ENCODE measurements at regions not wholly inside any gene's neighbourhood (a gene's known extent, or its start where the extent isn't known, plus 50 kb on each side); places are given as distances from the start of the nearest gene placed in this dataset.
"Not testable (repeated sequence)": the region's sequence is repeated elsewhere in the genome, so short reads cannot be mapped to it uniquely, and the experiment has no call there.

DNA sequence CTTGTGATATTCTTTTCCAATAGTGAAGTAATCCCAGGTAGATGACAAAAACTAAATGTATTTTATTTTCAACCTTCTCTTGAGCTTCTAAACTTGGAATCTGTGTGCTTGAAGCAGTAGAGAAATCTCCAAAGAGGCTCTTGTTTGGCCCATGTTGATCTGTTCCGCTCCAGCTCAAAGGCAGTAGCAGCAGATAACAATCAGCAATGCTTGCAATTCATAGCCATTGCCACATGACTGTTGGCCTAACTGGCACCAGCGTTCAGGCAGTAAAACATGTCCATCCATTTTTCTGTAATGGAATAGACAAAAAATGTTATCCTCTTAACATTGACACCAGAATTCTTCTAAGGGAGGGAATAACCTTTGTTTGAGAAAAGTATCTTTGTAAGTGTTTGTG is 270.7 kb upstream of the MSX2 start:
- DNase-seq = no peak

DNA sequence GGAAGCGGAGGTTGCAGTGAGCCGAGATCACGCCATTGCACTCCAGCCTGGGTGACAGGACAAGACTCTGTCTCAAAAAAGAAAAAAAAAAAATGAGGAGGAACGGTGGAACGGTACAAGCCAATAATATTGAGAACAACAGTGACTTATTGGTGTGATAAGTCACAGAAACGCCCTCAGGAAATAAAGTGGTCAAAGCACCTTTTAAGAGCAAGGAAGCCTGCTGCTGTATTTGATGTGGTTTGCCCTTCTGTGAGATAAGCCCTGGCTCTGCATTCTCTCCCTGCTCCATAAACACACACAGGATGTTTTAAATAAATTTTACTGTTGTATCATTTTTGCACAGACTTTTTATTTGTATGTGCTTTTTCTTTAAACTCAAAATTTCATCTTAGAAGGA is 269.9 kb upstream of the MSX2 start:
- peak; percentile 36 for DNase-seq

DNA sequence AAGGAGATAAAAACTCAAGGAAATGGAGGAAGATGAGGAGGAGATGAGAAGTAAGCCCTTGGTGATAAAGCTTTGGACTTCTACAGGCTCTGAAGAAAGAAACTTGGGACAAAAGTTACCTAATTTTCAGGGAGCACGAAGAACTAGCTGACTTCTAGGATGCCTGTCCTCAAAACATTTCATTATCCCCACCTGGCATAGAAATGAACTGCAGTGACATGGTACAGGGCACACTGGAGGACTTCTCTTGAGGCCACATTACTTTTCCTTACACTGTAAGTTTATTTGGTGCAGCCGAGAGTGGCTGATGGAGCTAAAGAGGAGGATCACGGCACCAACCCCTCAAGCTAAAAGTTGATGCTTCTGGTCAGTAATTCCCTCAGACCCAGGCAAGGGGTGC is 269.5 kb upstream of the MSX2 start:
- DNase-seq = no peak

DNA sequence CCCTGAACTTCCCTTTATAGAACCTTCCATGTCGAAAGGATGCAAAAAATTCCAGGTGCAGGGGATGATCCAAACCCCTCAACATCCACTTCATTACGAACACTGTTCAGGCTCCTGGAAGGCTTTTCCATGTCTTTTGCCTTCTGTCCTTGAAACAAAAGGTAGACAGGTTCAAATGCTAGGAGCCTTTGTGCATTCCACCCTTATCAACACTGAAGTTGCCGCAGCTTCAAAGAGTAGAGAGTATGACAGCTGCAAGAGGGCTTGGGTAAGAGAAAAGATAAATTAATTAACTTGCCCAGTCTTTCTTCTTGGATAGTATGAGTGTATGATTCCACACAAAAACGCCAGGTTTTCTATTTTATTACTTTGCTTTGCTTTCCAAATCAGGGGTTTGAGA is 269.1 kb upstream of the MSX2 start:
- DNase-seq = no peak

DNA sequence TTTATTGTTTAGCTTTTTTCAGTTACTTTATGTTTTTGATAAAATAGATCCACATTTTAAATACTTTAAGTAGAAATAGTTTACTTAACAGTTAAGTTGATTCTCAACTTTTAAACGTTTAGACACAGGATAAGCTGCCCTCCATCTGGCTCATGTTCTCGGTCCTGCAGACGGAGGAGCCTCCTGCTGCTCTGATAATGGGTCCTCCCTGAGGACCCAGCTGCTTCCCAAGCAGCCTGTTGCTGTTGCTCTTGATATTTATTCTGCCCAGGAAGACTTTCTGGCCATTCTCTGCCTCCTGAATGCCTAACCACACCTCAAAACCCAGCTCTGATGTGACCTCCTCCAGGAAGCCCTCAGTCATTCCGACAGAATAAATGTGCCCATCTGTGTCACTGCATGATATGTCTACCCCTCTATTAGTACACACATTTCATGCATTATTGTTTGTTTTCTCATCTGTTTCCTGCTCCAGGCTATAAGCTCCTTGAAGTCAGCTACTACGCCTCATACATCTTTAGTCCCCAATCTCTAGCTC is 267.2 kb upstream of the MSX2 start:
- peak; percentile 94 for DNase-seq

DNA sequence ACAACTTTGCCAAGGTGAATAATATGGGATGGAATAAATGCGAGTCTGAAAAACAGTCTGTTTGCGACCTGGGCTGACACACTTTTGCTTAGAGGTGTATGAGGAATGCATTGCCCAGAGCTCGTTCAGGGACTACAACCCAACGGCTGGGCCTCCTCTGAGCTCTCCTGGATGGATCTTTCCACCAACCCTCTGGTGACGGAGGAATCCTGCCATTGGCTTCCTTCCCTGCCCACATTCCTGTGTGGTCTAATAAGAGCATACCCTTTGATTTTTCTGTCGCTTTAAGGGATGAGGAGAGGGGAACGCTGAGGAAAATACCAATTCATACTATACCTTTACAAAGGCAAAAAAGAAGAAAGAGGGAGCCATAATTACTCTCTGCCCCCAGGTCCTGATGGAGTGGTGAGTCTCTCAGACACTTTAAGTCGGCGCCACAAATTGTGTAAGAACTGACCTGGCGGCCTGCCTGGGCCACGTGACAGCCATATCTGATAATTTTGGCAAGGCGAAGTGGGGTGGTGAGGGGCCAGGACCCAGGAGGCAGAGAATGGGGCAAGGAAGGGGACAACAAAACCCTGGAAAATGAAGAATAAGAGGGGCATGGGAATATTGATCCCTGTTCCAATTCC is 265.2 kb upstream of the MSX2 start:
- no peak for DNase-seq

DNA sequence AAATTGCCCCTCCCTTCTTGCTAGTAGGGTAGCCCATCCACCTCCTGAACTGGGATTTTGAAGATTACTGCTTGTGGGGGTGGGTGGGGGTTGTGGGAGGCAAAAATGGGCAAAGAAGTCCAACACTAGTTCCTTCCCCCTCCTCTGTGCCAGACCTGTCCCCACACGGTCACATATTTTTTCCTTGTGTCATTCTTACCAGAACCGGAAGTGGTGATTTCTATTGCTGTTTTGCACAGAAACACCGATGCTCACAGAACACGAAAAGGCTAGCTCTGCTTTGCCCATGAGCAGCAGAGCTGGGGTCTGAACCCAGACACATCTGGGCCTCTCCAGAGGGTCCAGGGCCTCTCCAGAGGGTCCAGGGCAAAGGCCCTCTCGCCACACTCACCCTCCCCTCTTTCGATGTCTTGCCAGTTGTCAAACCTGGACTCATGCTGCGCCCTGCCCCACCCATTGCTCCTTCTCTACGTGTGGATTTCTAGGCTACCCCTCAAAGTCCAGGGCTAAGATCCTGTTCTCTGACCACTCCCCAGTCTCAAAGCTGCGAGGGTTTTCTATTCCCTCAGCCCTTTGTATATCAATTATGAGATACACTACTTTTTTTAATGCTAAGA is 264.4 kb upstream of the MSX2 start:
- no peak for DNase-seq

DNA sequence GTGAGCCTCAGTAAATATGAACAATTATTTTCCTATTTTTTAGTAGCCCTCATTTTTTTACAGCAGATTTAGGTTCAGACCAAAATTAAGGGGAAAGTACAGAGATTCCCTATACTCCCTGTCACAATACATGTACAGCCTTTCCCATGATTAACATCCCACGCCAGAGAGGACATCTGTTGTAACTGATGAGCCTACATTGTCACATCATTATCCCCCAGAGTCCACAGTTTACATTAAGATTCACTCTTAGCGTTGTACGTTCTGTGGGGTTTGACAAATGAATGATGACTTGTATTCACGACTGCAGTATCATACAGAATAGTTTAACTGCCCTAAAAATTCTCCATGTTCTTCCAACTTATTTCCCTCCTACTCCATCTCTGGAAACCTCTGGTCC is 262.3 kb upstream of the MSX2 start:
- peak; percentile 31 for DNase-seq

DNA sequence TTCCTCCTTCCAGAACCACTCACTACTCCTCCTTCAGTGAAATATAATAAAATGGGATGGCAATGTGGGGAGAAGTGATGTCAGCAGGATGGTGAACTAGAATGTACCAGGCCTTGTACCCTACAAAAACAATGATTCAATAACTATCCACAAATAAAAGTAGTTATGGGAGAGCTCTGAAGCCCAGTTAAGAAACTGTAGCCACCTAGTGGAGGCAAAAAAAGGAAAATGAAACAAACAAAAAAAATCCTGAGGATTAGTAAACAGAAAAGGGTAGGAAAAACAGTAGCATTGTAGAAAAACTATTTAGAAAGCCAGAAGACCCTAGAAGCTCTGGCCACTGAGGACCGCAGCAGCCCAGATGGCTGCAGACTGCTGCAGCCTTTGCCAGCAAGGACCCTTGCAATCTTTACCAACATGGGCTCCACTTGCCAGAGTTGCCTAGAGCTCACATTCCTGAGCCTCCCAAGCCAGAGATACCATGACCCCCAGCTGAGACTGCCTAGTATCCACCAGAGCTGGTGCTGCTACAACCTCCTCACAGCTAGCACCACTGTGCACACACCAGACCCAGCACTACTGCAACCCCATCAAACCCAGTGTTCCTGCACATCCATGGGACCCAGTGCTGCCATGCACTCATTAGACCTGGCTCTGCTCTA is 259.7 kb upstream of the MSX2 start:
- no peak for DNase-seq

DNA sequence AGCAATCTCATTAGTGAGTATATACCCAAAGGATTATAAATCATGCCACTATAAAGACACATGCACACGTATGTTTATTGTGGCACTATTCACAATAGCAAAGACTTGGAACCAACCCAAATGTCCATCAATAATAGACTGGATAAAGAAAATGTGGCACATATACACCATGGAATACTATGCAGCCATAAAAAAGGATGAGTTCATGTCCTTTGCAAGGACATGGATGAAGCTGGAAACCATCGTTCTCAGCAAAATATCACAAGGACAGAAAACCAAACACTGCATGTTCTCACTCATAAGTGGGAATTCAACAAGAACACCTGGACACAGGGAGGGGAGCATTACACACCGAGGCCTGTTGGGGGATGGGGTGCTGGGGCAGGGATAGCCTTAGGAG is 252.9 kb upstream of the MSX2 start:
- not testable (repeated sequence) for DNase-seq

DNA sequence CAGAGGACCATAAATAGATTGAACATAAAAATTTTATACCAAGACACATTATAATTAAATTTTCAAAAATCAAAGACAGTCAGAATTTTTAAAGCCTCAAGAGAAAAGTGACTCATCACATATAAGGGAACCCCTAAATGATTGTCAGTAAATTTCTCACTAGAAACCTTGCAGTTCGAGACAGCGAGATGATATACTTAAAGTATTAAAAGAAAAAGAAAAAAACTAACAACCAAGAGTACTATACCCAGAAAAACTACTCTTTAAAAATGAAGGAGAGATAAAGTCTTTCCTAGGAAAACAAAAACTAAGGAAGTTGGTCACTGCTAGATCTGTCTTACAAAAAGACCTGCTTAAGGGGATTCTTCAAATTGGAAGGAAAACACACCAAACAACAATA is 251.4 kb upstream of the MSX2 start:
- DNase-seq = no peak

DNA sequence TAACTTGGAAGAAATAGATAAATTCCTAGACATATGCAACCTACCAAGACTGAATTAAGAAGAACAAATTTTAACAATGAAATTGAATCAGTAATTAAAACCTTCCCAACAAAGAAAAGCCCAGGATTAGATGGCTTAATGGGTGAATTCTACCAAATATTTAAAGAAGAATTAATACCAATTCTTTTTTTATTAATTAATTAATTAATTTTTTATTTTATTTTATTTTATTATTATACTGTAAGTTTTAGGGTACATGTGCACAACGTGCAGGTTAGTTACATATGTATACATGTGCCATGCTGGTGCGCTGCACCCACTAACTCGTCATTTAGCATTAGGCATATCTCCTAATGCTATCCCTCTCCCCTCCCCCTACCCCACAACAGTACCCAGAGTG is 248.4 kb upstream of the MSX2 start:
- not testable (repeated sequence) for DNase-seq

DNA sequence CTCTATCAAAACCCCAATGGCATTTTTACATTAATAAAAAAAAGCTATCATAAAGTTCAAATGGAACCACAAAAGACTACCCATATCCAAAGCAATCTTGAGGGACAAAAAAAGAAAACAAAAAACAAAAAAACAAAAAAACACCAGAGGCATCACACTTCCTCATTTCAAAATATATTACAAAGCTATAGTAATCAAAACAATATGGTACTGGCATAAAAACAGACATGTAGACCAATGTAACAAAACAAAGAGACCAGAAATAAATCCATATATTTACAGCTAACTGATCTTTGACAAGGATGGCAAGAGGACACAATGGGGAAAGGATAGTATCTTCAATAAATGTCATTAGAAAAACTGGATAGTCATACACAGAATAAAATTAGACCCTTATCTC is 245.1 kb upstream of the MSX2 start:
- DNase-seq = no peak

DNA sequence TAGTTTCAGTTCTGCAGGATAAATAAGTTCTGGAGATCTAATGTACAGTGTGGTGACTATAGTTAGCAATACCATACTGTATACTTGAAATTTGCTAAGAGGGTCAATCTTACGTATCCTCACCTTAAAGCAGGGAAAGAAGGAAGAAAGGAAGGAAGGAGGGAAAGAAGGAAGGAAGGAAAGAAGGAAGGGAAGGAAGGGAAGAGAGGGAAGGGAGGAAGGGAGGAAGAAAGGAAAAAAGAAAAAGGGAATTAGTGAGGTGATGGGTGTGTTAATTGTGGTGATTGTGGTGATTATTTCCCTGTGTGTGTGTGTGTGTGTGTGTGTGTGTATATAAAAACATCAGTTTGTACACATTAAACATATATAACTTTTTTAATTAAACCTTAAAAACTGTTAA is 242.6 kb upstream of the MSX2 start:
- no peak for DNase-seq

DNA sequence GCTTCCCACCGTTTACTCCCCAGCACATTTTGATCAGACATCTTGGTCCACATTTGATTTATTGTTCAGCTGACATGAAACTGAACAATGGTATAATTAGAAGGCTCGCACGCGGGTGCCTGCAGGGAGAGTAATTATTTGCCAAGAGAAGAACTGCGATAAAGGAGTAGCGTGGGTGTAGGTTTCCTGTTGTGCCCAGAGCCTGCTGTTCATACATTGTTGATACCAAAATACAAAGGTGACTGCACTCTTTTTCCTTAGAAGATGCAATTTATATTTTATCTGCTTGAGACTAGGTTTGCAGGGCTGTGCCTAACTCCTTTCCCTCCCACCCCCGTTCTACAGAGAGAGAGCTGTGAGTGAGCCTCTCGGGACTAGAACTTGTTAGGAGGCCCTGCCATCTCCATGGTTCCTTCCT is 241.8 kb upstream of the MSX2 start:
- peak; percentile 99 for DNase-seq

DNA sequence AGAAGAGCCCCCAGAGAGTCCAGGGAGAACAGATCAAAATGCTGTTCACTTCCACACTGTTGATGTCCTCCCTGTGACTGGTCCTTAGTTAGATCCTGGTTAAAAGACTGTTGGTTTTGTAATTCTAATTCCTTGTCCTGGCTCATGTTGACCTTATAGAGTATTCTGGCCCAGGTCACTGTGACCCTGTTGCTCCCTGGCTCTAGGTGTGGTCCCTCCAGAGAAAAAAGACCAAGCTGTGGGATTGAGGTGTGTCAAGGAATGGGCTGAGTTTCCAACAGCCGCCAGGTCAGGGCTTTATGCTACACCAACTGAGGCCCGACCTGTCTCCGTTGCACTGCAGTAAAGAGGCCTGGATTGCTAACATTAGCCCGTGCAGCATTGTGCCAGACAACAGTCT is 241.0 kb upstream of the MSX2 start:
- DNase-seq = no peak

DNA sequence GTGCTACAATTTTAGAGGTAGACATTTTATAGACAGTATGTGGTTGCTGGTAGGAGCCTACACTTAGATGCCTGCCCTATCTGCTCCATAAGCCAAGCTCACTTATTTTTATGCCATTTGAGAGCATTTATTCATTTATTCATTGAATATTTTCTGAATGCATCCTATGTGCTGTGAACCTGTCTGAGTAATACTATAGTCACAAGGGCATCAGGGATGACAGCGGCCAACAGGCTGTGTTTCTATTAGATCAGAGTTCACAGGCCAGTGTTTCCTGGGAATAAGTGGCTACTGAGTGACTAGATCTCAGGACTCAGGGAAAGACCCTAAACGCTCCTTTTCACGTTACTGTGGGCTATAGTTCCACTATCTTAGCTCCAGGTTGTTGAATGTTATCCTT is 235.2 kb upstream of the MSX2 start:
- no peak for DNase-seq

DNA sequence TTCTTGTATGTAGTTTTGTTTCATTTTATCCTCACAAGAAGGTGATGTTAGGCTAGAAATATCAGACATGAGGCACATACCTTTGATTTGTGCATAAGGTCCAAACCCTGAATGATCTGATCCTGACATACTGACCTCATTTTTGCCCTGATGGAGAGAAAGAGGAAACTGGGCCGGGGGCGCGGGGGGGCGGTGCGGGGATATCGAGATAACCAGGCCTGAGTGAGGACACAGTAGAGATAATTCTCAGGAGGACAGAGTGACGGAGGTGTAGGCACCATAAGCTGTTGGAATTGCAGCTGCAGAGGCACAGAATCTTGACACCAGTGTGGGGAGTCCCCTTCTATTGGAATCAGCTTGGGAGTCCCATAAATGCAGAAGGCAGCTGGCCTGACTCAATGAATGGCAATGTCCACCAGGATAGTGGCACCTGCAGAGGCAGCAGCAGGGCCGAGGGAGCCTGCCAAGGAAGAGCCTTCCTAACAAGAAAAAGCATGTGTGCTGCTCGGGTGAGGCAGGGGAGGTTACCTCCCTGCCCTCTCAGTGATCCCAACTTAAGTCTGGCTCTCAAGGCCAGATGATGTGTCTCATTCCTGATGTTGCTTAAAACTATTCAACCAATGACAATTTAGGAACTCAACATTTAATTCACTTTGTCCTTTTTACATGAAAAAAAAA is 234.3 kb upstream of the MSX2 start:
- DNase-seq = no peak

DNA sequence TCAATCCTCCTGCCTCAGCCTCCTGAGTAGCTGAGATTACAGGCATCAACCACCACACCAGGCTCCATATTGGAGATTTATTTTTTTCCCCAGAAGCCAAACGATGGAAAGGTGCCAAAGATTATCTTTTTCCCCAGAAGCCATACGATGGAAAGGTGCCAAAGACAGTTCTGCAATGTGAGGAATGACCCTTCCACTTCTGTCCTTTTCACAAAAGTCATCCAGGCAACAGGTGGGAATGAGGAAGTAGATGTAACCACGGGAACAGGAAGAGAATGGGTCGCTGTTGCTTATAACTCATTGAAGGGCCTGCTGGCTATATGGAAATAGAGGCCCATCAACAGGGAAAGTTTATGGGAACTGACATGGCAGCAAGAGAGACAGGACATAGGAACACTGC is 233.7 kb upstream of the MSX2 start:
- peak; percentile 79 for DNase-seq

DNA sequence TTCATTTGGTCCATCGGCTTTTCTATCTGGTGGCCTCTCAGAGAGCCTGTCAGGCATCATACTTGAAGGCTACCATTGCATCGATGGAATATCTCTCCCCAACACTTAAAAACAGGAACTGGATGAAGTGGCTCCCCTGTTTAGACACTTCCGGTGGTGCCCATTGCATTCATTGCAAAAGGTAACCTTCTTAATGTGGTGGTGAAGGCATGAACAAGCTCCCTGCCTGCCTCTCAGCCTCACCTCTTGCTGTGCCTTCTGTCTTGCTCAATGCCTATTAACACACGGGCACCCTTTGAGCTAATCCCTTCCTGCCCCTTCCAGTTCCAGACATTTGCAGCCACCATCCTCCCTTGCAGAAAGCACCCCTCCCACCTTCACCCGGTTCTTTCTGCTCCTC is 233.1 kb upstream of the MSX2 start:
- DNase-seq = peak; percentile 54

DNA sequence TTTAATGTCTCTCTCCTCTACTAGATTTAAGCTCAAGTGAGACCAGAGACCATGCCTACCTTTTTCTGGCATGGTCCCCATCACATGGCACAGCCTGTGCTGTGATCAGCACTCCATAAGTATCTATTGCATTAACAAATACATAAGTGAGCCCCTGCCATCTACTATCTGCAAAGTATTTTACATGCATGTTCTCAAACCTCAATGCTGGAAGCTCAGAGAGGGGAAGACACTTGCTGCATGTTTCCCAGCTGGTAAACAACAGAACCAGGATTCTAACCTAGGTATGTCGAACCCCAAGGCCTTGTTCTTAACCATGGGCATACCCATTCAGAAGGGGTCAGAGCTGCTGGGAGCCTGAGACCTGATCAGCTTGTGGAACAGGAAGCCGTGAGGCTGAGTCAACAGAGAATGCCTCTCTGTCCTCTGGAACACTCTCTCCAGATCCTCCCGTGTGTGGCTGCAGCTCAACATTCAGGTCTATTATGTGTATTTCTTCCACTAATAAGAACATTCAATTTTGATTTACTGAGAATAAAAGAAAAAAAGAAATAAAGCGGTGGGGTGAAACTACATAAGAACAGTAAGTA is 232.5 kb upstream of the MSX2 start:
- peak; percentile 49 for DNase-seq

DNA sequence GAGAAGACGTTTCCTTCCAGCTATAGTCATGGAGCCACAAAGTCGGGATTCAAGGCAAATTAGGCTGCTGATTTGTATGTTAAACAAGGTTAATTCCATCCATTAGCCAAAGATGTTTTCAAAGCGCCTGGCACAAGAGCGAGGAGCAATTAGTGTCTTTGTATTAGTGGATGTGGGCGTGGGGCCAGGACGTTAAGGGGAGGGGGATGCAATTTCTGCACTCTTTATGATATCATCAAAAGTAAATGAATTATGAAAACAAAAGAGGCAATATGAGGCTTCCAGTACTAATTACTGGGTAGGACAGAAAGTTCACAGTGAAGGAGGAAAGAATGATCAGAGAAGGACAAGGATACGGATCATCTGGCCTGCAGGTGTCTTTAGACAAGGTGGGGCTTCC is 230.9 kb upstream of the MSX2 start:
- DNase-seq = peak; percentile 100

DNA sequence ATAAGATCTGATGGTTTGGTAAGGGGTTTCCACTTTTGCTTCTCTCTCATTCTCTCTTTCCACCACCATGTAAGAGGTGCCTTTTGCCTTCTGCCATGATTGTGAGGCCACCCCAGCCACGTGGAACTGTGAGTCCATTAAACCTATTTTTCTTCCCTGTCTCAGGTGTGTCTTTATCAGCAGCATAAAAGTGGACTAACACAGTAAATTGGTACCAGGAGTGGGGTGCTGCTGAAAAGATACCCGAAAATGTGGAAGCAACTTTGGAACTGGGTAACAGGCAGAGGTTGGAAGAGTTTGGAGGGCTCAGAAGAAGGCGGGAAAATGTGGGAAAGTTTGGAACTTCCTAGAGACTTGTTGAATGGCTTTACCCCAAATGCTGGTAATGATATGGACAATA is 226.4 kb upstream of the MSX2 start:
- not testable (repeated sequence) for DNase-seq

Data from NCI-H69 (cell line).